DMS 273 (cell line): ENCODE measurements at regions not wholly inside any gene's neighbourhood (a gene's known extent, or its start where the extent isn't known, plus 50 kb on each side); places are given as distances from the start of the nearest gene placed in this dataset.

Experiments
- DNase-seq: peaks from one replicate; lab custom pipeline; 2025; ENCODE audit not compliant: unreplicated experiment; lab: John Stamatoyannopoulos, UW

GRCh38 chr18:11237484-11237883, 88.1 kb upstream of the PIEZO2 start:
- no peak for DNase-seq

- DNase-seq: no peak
These were observed 87.7 kb upstream of the PIEZO2 start for GRCh38 chr18:11237066-11237465.

- no peak for DNase-seq
These were observed 74.8 kb upstream of the PIEZO2 start for GRCh38 chr18:11224153-11224552.

GRCh38 chr18:11219571-11219970, 70.2 kb upstream of the PIEZO2 start:
- DNase-seq: no peak

GRCh38 chr18:11215216-11215615, 65.8 kb upstream of the PIEZO2 start:
- no peak for DNase-seq

- peak; percentile 28 for DNase-seq
These were observed 54.7 kb upstream of the PIEZO2 start for GRCh38 chr18:11204020-11204419.

- DNase-seq: no peak
These were observed 50.1 kb upstream of the PIEZO2 start for GRCh38 chr18:11199477-11199876.
